Nephron (organoid): ENCODE measurements at regions not wholly inside any gene's neighbourhood (a gene's known extent, or its start where the extent isn't known, plus 50 kb on each side); places are given as distances from the start of the nearest gene placed in this dataset.
"Not testable (repeated sequence)": the region's sequence is repeated elsewhere in the genome, so short reads cannot be mapped to it uniquely, and the experiment has no call there.

Experiments
- H3K27ac Mint-ChIP-seq, 3 experiments: 2 replicates each; pipeline ENCODE4 v1.8.0; 2020; ENCODE audit warnings: mixed read lengths in 3 of 3, mild to moderate bottlenecking in 2 of 3, moderate library complexity in 1 of 3
- H3K27me3 Mint-ChIP-seq: 2 replicates; pipeline ENCODE4 v1.8.0; 2021; ENCODE audit warnings: low read depth, mild to moderate bottlenecking, moderate library complexity, mixed read lengths
- H3K36me3 Mint-ChIP-seq: 2 replicates; pipeline ENCODE4 v1.8.0; 2020; ENCODE audit warnings: low read depth, mixed read lengths
- H3K4me1 Mint-ChIP-seq: 2 replicates; pipeline ENCODE4 v1.8.0; 2020; ENCODE audit warnings: mixed read lengths
- H3K4me3 Mint-ChIP-seq, 3 experiments: 2 replicates each; pipeline ENCODE4 v1.8.0; 2020; ENCODE audit warnings: mild to moderate bottlenecking in 3 of 3, mixed read lengths in 3 of 3, moderate library complexity in 2 of 3
- H3K9me3 Mint-ChIP-seq: 2 replicates; pipeline ENCODE4 v1.8.0; 2020; ENCODE audit warnings: mixed read lengths
- CTCF ChIP-seq, 3 experiments: fragments of 200-600 bp; sonication (generic); IDR thresholded peaks; one replicate each; pipeline ENCODE4 v1.5.0; 2021; ENCODE audit warnings: antibody characterized with exemption in 3 of 3; ENCODE audit not compliant: unreplicated experiment in 3 of 3

DNA sequence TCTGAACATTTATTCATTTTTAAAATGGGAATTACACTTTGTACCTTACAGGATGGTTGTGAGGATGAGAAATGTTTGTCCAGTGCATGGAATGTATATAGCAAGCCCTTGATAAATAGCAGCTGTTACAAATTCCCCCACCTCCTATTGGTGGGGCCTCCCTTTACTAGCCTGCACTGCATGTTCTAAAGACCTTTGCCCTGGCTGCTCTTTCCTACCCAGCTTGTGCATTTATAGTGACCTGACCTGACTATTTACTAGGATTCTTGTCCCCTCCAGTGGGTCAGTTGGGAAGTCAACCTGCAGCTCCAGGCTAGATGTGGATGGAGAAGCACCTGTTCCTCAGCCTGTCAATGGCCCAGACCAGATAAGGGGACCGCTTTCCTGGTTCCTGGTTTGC, 180.3 kb downstream of the HIPK3 start:
- peaks cover 7% of the 10 kb centered on the region for H3K4me1 Mint-ChIP-seq
- no peaks in the 10 kb centered on the region for H3K27me3 Mint-ChIP-seq

GRCh38 chr11:33435216-33435615, 178.0 kb downstream of the HIPK3 start:
- no peaks in the 10 kb centered on the region for H3K36me3 Mint-ChIP-seq
- peaks cover 7% of the 10 kb centered on the region for H3K4me1 Mint-ChIP-seq
- TF ChIP-seq CTCF (IDR thresholded peaks at IDR 0.05; ENCODE audit: unreplicated experiment in 3 of 3), result no peak
- no peak overlapping the region for H3K27ac Mint-ChIP-seq
- H3K27me3 Mint-ChIP-seq, result no peaks in the 10 kb centered on the region
- peaks cover 30% of the 10 kb centered on the region for H3K9me3 Mint-ChIP-seq
- no peak overlapping the region for H3K4me3 Mint-ChIP-seq

More for the DNA sequence above, 180.3 kb downstream of the HIPK3 start:
- Mint-ChIP-seq H3K36me3 (peaks cover under 1% of the 10 kb centered on the region), H3K27ac (no peak overlapping the region), H3K9me3 (peaks cover 25% of the 10 kb centered on the region), H3K4me3 (no peak overlapping the region)
- no peak for TF ChIP-seq CTCF (IDR thresholded peaks at IDR 0.05; ENCODE audit: unreplicated experiment in 3 of 3)

DNA sequence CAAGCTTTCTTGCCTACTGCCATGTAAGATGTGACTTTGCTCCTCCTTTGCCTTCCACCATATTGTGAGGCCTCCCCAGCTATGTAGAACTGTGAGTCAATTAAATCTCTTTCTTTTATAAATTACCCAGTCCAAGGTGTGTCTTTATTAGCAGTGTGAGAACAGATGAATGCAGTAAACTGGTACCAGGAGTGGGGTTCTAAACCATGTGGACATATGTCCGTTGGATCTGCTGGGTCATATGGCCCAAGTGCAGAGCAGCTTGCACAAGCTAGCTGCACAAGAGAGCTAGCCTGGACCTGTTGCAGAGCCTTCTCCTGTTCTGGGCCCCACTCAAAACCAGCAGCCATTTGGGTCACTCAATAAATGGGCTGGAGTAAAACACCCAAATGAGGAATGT, 177.1 kb downstream of the HIPK3 start:
- no peak overlapping the region for H3K4me3 Mint-ChIP-seq
- H3K27ac Mint-ChIP-seq, result no peak overlapping the region
- H3K36me3 Mint-ChIP-seq, result no peaks in the 10 kb centered on the region
- TF ChIP-seq CTCF (IDR thresholded peaks at IDR 0.05; ENCODE audit: unreplicated experiment in 3 of 3), result no peak
- no peaks in the 10 kb centered on the region for H3K27me3 Mint-ChIP-seq
- H3K9me3 Mint-ChIP-seq, result peaks cover 35% of the 10 kb centered on the region
- peaks cover 7% of the 10 kb centered on the region for H3K4me1 Mint-ChIP-seq

- H3K4me1 Mint-ChIP-seq, H3K27ac Mint-ChIP-seq, H3K27me3 Mint-ChIP-seq, H3K4me3 Mint-ChIP-seq, H3K36me3 Mint-ChIP-seq: not testable (repeated sequence)
- peaks cover 21% of the 10 kb centered on the region for H3K9me3 Mint-ChIP-seq
Measured at GRCh38 chr11:33428435-33428834, 171.3 kb downstream of the HIPK3 start.

DNA sequence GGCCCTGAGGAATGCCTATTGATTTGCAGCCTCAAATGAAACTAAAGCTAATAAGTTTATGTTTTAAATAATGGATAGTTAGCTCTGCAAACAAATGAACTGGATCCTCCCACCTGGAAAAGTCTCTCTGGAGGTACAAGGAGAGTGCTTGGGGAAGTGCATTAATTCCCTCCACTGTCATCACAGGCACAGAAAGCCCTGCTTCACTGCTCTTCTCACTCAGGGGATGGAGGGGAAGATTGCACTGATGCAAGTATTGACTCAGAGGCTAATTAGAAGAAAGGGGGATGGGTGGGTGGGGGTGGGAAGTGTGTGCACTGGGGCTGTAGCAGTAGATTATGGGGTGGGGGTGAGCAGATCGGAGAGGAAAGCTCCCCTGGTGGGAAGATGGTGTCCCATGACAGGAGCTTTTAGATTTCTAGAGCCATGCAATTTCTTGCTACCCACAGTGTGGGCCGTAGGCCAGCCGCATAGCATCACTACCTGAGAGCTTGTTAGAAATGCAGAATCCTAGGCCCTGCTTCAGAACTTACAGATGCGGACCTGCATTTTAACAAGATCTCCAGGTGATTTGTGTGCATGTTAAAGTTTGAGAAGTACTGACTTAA, 163.9 kb downstream of the HIPK3 start:
- Mint-ChIP-seq H3K27ac (no peak overlapping the region), H3K4me3 (no peak overlapping the region), H3K9me3 (no peaks in the 10 kb centered on the region), H3K27me3 (peaks cover 4% of the 10 kb centered on the region), H3K4me1 (no peaks in the 10 kb centered on the region), H3K36me3 (no peaks in the 10 kb centered on the region)
- no peak for TF ChIP-seq CTCF (IDR thresholded peaks at IDR 0.05; ENCODE audit: unreplicated experiment in 3 of 3)

DNA sequence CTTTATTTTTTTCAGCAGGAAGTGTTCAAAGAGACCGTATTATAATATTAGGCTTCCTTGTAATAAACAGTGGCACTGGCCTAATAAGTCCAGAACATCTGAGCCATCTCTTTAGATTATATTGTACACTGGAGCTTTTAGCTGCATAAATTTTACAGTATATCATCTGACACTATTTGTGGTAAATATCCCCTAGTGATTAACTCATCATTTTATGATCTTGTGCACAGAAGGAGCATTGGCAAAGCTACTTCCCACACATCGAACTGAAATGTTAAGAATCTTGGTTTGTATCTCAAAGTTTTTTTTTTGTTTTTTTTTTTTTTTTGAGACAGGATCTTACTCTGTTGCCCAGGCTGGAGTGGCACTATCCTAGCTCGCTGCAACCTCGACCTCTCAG, 162.7 kb downstream of the HIPK3 start:
- Mint-ChIP-seq H3K9me3 (no peaks in the 10 kb centered on the region), H3K4me3 (no peak overlapping the region), H3K27me3 (peaks cover 4% of the 10 kb centered on the region), H3K36me3 (no peaks in the 10 kb centered on the region), H3K4me1 (no peaks in the 10 kb centered on the region), H3K27ac (no peak overlapping the region)
- TF ChIP-seq CTCF (IDR thresholded peaks at IDR 0.05; ENCODE audit: unreplicated experiment in 3 of 3), result no peak
